Activated CD8-positive, alpha-beta memory T cell treated with anti-CD3 and anti-CD28 coated beads, Interleukin-2, amount 50 U/mL, for 1 hour (primary cell): ENCODE measurements at regions not wholly inside any gene's neighbourhood (a gene's known extent, or its start where the extent isn't known, plus 50 kb on each side); places are given as distances from the start of the nearest gene placed in this dataset.

Experiments used
- DNase-seq: peaks from one replicate; pipeline ENCODE4 v3.0.0-alpha.2; 2020; ENCODE audit errors: extremely low read depth

DNA sequence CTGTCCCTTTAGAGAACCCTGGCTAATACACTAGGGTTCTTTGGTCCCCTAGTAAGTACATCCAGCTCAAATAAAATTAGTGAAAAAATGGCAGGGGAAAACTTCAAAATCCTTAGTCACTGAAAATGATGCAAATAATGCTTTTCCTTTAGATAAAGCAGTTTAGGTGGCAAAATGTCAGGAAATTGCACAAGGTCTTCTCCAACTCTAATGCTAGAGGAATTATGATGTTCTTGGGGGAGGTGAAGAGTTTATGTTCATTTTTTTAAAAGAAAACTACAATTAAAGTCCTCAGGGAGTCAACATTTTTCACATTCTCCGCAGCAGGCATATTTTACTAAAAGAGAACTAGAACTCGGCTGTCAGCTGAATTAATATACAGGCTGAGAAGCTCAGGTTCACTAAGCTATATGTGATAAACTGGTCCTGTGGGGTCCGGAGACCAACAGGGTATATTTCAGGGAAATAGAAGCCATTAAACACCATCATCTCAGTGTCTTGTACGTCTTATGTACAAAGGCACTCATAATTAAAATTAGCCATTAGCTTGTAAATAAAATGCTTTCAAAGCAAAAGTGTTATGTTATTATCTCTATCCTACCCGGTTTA is 1164.7 kb upstream of the AUTS2 start:
- DNase-seq = no peak

GRCh38 chr7:68434857-68435256 is 1163.4 kb upstream of the AUTS2 start:
- no peak for DNase-seq

DNA sequence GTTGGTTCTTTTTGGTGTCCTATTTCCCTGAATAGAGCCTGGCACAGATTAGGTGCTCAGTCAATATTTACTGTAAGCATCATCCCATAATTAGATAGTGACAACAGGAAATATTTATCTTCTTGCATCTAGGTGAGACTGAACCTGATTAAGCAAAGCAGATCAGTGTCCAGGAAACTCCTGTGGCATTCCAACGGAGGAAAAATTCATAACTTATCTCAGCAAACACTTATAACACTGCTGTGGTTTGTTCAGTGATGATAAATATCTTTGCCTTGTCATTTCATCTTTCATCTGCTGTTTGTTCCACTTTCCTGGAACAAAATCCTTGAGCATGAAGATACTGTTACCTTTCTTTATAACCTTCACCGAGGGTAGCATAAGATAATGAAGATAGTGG is 1160.3 kb upstream of the AUTS2 start:
- DNase-seq = no peak

DNA sequence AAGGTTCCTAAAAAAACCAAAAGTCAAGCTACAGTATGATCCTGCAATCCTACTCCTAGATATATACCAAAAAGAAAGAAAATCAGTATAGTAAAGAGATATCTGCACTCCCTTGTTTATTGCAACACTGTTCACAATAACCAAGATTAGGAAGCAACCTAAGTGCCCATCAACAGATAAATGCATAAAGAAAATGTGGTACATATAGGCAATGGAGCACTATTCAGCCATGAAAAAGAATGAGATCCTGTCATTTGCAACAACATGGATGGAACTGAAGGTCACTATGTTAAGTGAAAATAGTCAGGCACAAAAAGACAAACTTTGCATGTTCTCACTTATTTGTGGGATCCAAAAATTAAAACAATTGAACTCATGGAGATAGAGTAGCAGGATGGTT is 1159.5 kb upstream of the AUTS2 start:
- no peak for DNase-seq

DNA sequence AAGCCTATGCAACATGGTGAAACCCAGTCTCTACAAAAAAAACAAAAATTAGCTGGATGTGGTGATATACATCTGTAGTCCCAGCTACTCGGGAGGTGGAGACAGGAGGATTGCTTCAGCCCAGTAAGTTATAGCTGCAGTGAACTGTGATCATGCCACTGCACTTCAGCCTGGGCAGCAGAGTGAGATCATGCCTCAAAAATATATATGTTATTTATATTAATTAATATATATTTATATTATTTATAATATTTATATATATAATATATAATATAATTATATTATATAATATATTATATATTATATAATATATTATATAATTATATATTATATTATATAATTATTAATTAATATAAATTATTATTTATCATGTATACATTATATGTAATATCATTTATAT is 1158.4 kb upstream of the AUTS2 start:
- DNase-seq = no peak

- no peak for DNase-seq
Observed at GRCh38 chr7:68440866-68441265, 1157.4 kb upstream of the AUTS2 start.

DNA sequence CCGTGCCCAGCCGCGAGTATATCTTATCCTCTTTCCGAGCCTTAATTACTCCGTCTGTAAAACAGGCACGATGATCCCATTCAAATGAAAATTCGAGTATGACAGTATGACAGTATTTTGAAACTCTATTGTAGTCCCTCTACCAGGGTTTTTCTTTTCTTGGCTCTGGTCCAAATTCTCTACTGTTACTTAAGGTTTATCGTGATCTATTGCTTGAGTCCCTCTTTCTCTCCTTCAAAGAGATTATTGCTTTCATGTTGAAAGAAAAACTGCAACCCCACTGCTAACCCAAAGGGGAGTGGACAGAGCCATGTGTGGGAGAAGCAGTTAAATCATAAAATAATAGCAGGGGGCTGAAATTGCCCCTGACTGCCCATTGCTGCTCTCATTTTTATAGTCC is 1156.6 kb upstream of the AUTS2 start:
- DNase-seq = no peak

GRCh38 chr7:68442931-68443631 is 1155.2 kb upstream of the AUTS2 start:
- DNase-seq = no peak

- no peak for DNase-seq
Observed at GRCh38 chr7:68444042-68444441, 1154.2 kb upstream of the AUTS2 start.

GRCh38 chr7:68444956-68445355 is 1153.3 kb upstream of the AUTS2 start:
- DNase-seq = no peak

DNA sequence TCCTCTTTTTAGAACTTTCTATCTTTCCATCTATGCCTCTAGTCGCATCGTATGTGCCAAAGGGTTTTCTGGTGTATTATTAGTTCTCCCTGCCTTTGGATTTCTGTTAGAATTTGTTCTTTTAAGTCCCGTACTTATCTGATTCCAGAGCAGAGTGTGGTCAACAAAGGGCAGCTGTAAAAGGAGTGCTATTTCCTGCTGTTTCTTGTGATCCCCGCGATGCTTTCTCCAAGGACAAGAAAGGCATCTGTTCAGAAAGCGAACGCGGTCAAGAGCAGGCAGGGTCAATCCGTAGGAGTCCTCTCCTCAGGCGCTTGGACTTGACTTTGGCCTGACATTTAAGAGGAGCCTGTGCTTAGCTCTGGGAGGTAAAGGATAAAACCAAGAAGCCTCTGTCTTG is 1152.1 kb upstream of the AUTS2 start:
- DNase-seq = no peak

- no peak for DNase-seq
Observed at GRCh38 chr7:68449099-68449498, 1149.2 kb upstream of the AUTS2 start.

GRCh38 chr7:68449816-68450215 is 1148.5 kb upstream of the AUTS2 start:
- no peak for DNase-seq

GRCh38 chr7:68454931-68455330 is 1143.3 kb upstream of the AUTS2 start:
- no peak for DNase-seq

DNA sequence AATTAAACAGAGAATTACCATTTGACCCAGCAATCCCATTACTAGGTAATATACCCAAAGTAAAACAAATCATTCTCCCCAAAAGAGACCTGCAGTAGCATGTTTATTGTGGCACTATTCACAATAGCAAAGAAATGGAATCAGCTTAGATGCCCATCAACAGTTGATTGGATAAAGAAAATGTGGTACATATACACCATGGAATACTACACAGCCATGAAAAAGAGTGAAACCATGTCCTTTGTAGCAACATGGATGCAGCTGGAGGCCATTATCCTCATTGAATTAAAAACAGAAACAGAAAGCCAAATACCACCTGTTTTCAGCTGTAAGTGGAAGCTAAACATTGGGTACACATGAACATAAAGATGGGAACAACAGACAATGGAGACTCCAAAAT is 1141.8 kb upstream of the AUTS2 start:
- DNase-seq = no peak

- no peak for DNase-seq
Observed at GRCh38 chr7:68457481-68457880, 1140.8 kb upstream of the AUTS2 start.

DNA sequence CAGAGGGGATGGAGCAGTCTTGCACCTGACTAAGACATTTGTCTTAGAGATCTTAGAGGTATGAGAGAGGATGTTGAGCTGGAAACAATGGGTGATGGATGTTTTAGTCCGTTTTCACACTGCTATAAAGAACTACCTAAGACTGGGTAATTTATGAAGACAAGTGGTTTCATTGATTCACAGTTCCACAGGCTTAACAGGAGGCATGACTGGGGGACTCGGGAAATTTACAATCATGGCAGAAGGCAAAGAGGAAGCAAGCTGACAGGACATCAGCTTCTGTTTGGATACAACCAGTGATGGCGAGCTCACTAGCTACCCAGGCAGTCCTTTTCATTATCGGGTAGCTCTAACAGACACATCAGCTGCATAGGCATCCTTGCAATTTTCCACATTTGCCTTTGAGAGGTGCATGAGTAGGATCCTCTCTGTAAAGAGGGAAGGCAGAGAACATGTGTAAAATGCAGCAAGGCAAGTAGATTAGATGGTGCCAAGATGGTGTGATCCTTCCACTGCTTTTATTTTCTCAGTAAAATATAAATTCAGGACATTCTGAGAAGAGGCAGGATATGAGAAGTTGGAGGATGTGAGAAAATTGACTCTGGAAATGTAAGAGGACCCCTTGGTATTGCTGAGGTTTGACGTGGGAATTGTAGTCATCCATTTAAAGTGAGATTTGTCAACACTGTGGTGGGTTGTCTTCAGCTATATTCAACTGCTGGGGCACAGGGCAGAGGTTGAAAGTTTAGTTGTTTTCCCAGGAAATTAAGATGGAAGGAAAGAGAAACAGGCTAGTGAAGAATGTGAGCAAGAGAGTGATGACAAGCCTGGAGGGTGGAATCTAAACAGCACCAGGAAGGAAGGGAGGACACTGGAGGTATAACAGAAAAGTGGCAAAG is 1140.0 kb upstream of the AUTS2 start:
- no peak for DNase-seq

- DNase-seq = no peak
Observed at GRCh38 chr7:68461430-68461829, 1136.8 kb upstream of the AUTS2 start.

GRCh38 chr7:68470836-68471435 is 1127.3 kb upstream of the AUTS2 start:
- no peak for DNase-seq

DNA sequence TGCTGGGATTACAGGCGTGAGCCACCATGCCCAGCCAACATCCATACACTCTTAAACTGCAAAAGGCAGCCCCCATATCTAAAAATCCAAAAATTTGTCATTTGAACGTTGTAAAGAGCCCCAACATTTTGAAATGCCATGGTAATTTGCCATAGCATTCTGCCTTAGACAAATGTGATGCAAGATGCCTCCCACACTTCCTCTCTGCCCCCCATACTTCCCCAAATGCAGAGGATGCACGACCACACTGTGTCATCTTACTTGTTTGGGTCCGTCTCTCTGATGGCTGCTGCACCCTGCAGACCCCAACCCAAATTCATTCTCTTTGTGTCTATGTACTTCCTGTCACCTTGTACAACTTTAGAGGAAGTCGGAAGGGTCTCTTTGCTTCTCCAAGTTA is 1125.6 kb upstream of the AUTS2 start:
- no peak for DNase-seq

- no peak for DNase-seq
Observed at GRCh38 chr7:68474661-68475216, 1123.5 kb upstream of the AUTS2 start.

GRCh38 chr7:68476966-68477365 is 1121.3 kb upstream of the AUTS2 start:
- no peak for DNase-seq
